Endothelial cell of umbilical vein (primary cell): ENCODE measurements at regions not wholly inside any gene's neighbourhood (a gene's known extent, or its start where the extent isn't known, plus 50 kb on each side); places are given as distances from the start of the nearest gene placed in this dataset.

Source experiments
- CTCF ChIP-seq, 2 donors: IDR thresholded peaks; 1 replicate in 1 of 2; 2 replicates in 1 of 2; pipeline ENCODE4 v1.5.1; 2011; ENCODE audit warnings: low read length in 2 of 2, mild to moderate bottlenecking in 2 of 2, moderate library complexity in 2 of 2, control low read depth in 1 of 2, inconsistent platforms in 1 of 2, low read depth in 1 of 2; ENCODE audit not compliant: insufficient read depth in 1 of 2; ENCODE audit errors: extremely low read depth in 1 of 2
- EZH2 ChIP-seq: IDR thresholded peaks from 2 replicates; pipeline ENCODE4 v1.6.1; 2012; ENCODE audit warnings: borderline replicate concordance, low read depth, mild to moderate bottlenecking, moderate library complexity, low read length, inconsistent platforms; ENCODE audit not compliant: severe bottlenecking
- JUN ChIP-seq: IDR thresholded peaks from 2 replicates; pipeline ENCODE4 v1.6.1; 2011; ENCODE audit warnings: borderline replicate concordance, low read depth; ENCODE audit not compliant: insufficient read length, insufficient read depth
- MYC ChIP-seq: IDR thresholded peaks from one replicate; pipeline ENCODE4 v1.6.1; 2011; ENCODE audit warnings: mild to moderate bottlenecking, low read depth, low read length
- POLR2A ChIP-seq: IDR thresholded peaks from 2 replicates; pipeline ENCODE4 v1.6.1; 2012; ENCODE audit warnings: low read depth, mild to moderate bottlenecking, control low read depth, low read length
- POLR2AphosphoS5 ChIP-seq: IDR thresholded peaks from 2 replicates; pipeline ENCODE4 v1.6.1; 2012; ENCODE audit warnings: low read depth, mild to moderate bottlenecking, control low read depth, low read length, moderate library complexity; ENCODE audit not compliant: insufficient read depth

- TF ChIP-seq POLR2AphosphoS5 = no peak
- TF ChIP-seq CTCF (IDR thresholded peaks at IDR 0.05; ENCODE audit: extremely low read depth in 1 of 2, insufficient read depth in 1 of 2, low read depth in 1 of 2, low read length in 2 of 2) = no peak
- TF ChIP-seq MYC = no peak
- no peak for TF ChIP-seq EZH2
- no peak for TF ChIP-seq JUN
- no peak for TF ChIP-seq POLR2A
Measured at GRCh38 chr2:176412136-176412535, 142.9 kb downstream of the MTX2 start.
